Prostate gland (tissue), 2 donors: ENCODE measurements at regions not wholly inside any gene's neighbourhood (a gene's known extent, or its start where the extent isn't known, plus 50 kb on each side); places are given as distances from the start of the nearest gene placed in this dataset.
"Not testable (repeated sequence)": the region's sequence is repeated elsewhere in the genome, so short reads cannot be mapped to it uniquely, and the experiment has no call there.

Experiments
- DNase-seq: peaks from one replicate; pipeline ENCODE4 v3.0.0-alpha.2; 2019; ENCODE audit warnings: low spot score
- H3K27ac ChIP-seq, 2 donors: fragments of 200-600 bp; sonication (generic); 2 replicates each; pipeline ENCODE4 v1.5.1; 2017 to 2019
- H3K27me3 ChIP-seq: fragments of 200-600 bp; sonication (generic); replicated peaks from 2 replicates; pipeline ENCODE4 v1.5.1; 2019; ENCODE audit not compliant: insufficient read depth
- H3K36me3 ChIP-seq, 2 donors: fragments of 200-600 bp; sonication (generic); 1 replicate in 1 of 2; 2 replicates in 1 of 2; pipeline versions ENCODE4 v1.5.1 to v1.8.1; 2017 to 2019
- H3K4me1 ChIP-seq: fragments of 200-600 bp; sonication (generic); replicated peaks from 2 replicates; pipeline ENCODE4 v1.5.1; 2019
- H3K4me3 ChIP-seq, 2 donors: fragments of 200-600 bp; sonication (generic); 2 replicates each; pipeline ENCODE4 v1.5.1; 2017 to 2019
- H3K9me3 ChIP-seq: fragments of 200-600 bp; sonication (generic); 2 replicates; pipeline ENCODE4 v1.5.1; 2017
- POLR2A ChIP-seq: fragments of 450-650 bp; IDR thresholded peaks from one replicate; pipeline ENCODE4 v1.6.1; 2016; ENCODE audit warnings: antibody characterized with exemption, mild to moderate bottlenecking
- POLR2AphosphoS5 ChIP-seq: sonication (generic); formaldehyde crosslinking; IDR thresholded peaks from one replicate; pipeline ENCODE4 v1.6.1; 2017; ENCODE audit warnings: antibody characterized with exemption
- WGBS: methylation state at CpG from one replicate; pipeline ENCODE4 v1.1.5; 2018; 5-methylcytosine and 5-hydroxymethylcytosine counted together
- intact Hi-C: fragments of 100-400 bp; cut with DNase I; formaldehyde crosslinking; loops from one replicate; pipeline ENCODE4 v1.14.2; 2022
- TF ChIP-seq, protein P1 (sequence below), 4 experiments: fragments of 200-600 bp in 2 of 4; fragments of 450-650 bp in 2 of 4; sonication (generic) in 2 of 4; IDR thresholded peaks; 1 replicate in 3 of 4; 2 replicates in 1 of 4; pipeline ENCODE4 v1.5.1; 2016 to 2019; ENCODE audit warnings: antibody characterized with exemption in 4 of 4, mild to moderate bottlenecking in 2 of 4, moderate library complexity in 2 of 4

DNA sequence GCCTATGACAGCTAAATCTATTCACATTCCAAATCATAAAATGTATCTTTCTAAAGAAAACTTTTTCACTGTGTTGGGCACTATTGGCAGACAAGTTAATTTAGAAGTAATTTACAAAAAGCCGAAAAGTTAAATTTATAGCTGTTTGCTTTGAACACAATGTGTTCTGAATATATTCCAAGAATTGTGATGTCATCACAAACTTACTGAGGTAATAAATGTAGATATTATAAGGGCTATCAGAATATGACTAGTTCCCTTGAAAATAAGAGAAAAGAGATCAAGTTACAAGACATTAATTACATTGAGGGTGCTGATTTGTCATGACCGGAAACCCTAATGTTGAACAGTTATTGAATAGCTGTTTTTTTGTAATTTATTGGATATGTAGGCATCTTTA, 153.9 kb upstream of the SCN7A start:
- Histone ChIP-seq H3K27me3 (no peaks in the 10 kb centered on the region), H3K4me3 (no peak overlapping the region), H3K9me3 (no peaks in the 10 kb centered on the region), H3K27ac (no peak overlapping the region), H3K36me3 (no peaks in the 10 kb centered on the region), H3K4me1 (no peaks in the 10 kb centered on the region)
- TF ChIP-seq POLR2AphosphoS5 (no peak), POLR2A (no peak)
- TF ChIP-seq, protein P1, sequence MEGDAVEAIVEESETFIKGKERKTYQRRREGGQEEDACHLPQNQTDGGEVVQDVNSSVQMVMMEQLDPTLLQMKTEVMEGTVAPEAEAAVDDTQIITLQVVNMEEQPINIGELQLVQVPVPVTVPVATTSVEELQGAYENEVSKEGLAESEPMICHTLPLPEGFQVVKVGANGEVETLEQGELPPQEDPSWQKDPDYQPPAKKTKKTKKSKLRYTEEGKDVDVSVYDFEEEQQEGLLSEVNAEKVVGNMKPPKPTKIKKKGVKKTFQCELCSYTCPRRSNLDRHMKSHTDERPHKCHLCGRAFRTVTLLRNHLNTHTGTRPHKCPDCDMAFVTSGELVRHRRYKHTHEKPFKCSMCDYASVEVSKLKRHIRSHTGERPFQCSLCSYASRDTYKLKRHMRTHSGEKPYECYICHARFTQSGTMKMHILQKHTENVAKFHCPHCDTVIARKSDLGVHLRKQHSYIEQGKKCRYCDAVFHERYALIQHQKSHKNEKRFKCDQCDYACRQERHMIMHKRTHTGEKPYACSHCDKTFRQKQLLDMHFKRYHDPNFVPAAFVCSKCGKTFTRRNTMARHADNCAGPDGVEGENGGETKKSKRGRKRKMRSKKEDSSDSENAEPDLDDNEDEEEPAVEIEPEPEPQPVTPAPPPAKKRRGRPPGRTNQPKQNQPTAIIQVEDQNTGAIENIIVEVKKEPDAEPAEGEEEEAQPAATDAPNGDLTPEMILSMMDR (IDR thresholded peaks at IDR 0.05), result no peak
- DNase-seq, result no peak
- intact Hi-C loops, result no loop called here
- WGBS, result 70% methylated on average over 2 of the region's 2 CpGs

DNA sequence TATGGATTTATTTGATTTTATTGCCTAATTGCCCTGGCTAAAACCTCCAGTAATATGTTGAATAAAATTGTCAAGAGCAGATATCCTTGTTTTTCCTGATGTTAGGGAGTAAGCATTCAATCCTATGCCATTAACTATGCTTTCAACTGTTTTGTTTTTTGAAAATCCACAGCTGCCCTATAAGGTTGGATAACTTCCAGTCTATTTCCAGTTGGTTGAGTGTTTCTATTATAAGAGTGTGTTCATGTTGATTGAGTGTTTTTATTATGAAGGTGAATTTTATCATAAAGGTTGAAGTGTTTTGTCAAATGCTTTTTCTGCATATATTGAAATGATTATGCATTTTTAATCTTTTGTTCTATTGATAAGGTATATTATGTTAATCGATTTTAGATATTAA, 149.9 kb upstream of the SCN7A start:
- no peak for DNase-seq
- 95% methylated on average over 1 of the region's 1 CpG for WGBS
- intact Hi-C loops, result no loop called here

GRCh38 chr2:166641516-166641915, 147.5 kb upstream of the SCN7A start:
- H3K27ac ChIP-seq, H3K4me3 ChIP-seq, H3K9me3 ChIP-seq, H3K27me3 ChIP-seq, intact Hi-C loops, DNase-seq, H3K36me3 ChIP-seq, H3K4me1 ChIP-seq: not testable (repeated sequence)
- 71% methylated on average over 3 of the region's 3 CpGs for WGBS

More for the DNA sequence above, 149.9 kb upstream of the SCN7A start:
- Histone ChIP-seq H3K36me3 (no peaks in the 10 kb centered on the region), H3K27me3 (no peaks in the 10 kb centered on the region), H3K4me3 (no peak overlapping the region), H3K4me1 (no peaks in the 10 kb centered on the region), H3K9me3 (no peaks in the 10 kb centered on the region), H3K27ac (no peak overlapping the region)
- TF ChIP-seq, protein P1 (IDR thresholded peaks at IDR 0.05), result no peak
- no peak for TF ChIP-seq POLR2AphosphoS5
- TF ChIP-seq POLR2A, result no peak

- intact Hi-C loops, result no loop called here
- 12% methylated on average over 1 of the region's 1 CpG for WGBS
- Histone ChIP-seq H3K4me1 (no peaks in the 10 kb centered on the region), H3K4me3 (no peak overlapping the region), H3K27me3 (no peaks in the 10 kb centered on the region), H3K9me3 (no peaks in the 10 kb centered on the region), H3K27ac (no peak overlapping the region), H3K36me3 (no peaks in the 10 kb centered on the region)
- DNase-seq, result no peak
- TF ChIP-seq POLR2A (no peak), POLR2AphosphoS5 (no peak)
- TF ChIP-seq, protein P1 (IDR thresholded peaks at IDR 0.05), result no peak
These were observed 143.0 kb upstream of the SCN7A start for GRCh38 chr2:166637051-166637450.

- H3K4me3 ChIP-seq, result no peak overlapping the region
- H3K4me1 ChIP-seq, result no peaks in the 10 kb centered on the region
- intact Hi-C loops, result no loop called here
- DNase-seq, result no peak
- no peaks in the 10 kb centered on the region for H3K9me3 ChIP-seq
- no peaks in the 10 kb centered on the region for H3K36me3 ChIP-seq
- no peak overlapping the region for H3K27ac ChIP-seq
- WGBS, result 85% methylated on average over 4 of the region's 4 CpGs
- TF ChIP-seq, protein P1 (IDR thresholded peaks at IDR 0.05), result no peak
- TF ChIP-seq POLR2A, result no peak
- no peak for TF ChIP-seq POLR2AphosphoS5
- no peaks in the 10 kb centered on the region for H3K27me3 ChIP-seq
These were observed 140.7 kb upstream of the SCN7A start for GRCh38 chr2:166634706-166635105.
